Mesothelial cell of epicardium (in vitro differentiated cells): ENCODE measurements at regions not wholly inside any gene's neighbourhood (a gene's known extent, or its start where the extent isn't known, plus 50 kb on each side); places are given as distances from the start of the nearest gene placed in this dataset.

Experiments
- DNase-seq, 2 experiments: peaks; one replicate each; pipeline ENCODE4 v3.0.0; 2021; ENCODE audit warnings: low spot score in 2 of 2; ENCODE audit not compliant: unreplicated experiment in 2 of 2
- H3K27ac Mint-ChIP-seq: 2 replicates; pipeline ENCODE4 v1.8.0; 2021; ENCODE audit warnings: mixed read lengths
- H3K27me3 Mint-ChIP-seq: 2 replicates; pipeline ENCODE4 v1.8.0; 2021; ENCODE audit warnings: low read depth, mixed read lengths
- H3K36me3 Mint-ChIP-seq: 2 replicates; pipeline ENCODE4 v1.8.0; 2021; ENCODE audit warnings: mixed read lengths
- H3K4me1 Mint-ChIP-seq: 2 replicates; pipeline ENCODE4 v1.8.0; 2021; ENCODE audit warnings: mixed read lengths
- H3K4me3 Mint-ChIP-seq: 2 replicates; pipeline ENCODE4 v1.8.0; 2021; ENCODE audit warnings: mild to moderate bottlenecking, moderate library complexity, mixed read lengths
- H3K9me3 Mint-ChIP-seq: 2 replicates; pipeline ENCODE4 v1.8.0; 2021; ENCODE audit warnings: mixed read lengths
- TF ChIP-seq, protein P1 (sequence below): fragments of 200-600 bp; sonication (generic); IDR thresholded peaks from one replicate; pipeline ENCODE4 v1.5.0; 2021; ENCODE audit warnings: antibody characterized with exemption; ENCODE audit not compliant: unreplicated experiment

DNA sequence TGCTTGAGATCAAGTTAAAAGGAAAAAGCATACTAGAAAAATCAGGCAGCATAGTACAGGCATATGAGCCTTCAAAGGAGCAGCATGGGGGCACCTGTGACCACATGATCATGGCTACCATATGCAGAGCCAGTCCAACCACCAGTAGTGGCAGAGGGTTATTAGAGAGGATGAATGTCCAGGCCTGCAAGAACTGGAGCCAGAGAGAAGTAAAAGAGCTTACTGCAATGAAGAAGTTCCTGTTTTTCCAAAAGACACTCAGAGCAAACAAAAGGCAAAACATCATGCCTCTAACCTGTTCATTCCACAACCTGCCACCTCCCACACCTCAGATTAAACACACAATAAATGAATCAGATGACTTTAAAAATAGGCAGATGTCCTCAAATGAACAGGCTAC lies 99.6 kb upstream of the NAMPT start:
- Mint-ChIP-seq H3K9me3 (peaks cover 4% of the 10 kb centered on the region), H3K27me3 (peaks cover 5% of the 10 kb centered on the region), H3K4me3 (no peak overlapping the region), H3K4me1 (no peaks in the 10 kb centered on the region), H3K36me3 (no peaks in the 10 kb centered on the region), H3K27ac (no peak overlapping the region)
- TF ChIP-seq, protein P1, sequence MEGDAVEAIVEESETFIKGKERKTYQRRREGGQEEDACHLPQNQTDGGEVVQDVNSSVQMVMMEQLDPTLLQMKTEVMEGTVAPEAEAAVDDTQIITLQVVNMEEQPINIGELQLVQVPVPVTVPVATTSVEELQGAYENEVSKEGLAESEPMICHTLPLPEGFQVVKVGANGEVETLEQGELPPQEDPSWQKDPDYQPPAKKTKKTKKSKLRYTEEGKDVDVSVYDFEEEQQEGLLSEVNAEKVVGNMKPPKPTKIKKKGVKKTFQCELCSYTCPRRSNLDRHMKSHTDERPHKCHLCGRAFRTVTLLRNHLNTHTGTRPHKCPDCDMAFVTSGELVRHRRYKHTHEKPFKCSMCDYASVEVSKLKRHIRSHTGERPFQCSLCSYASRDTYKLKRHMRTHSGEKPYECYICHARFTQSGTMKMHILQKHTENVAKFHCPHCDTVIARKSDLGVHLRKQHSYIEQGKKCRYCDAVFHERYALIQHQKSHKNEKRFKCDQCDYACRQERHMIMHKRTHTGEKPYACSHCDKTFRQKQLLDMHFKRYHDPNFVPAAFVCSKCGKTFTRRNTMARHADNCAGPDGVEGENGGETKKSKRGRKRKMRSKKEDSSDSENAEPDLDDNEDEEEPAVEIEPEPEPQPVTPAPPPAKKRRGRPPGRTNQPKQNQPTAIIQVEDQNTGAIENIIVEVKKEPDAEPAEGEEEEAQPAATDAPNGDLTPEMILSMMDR = no peak
- no peak for DNase-seq

DNA sequence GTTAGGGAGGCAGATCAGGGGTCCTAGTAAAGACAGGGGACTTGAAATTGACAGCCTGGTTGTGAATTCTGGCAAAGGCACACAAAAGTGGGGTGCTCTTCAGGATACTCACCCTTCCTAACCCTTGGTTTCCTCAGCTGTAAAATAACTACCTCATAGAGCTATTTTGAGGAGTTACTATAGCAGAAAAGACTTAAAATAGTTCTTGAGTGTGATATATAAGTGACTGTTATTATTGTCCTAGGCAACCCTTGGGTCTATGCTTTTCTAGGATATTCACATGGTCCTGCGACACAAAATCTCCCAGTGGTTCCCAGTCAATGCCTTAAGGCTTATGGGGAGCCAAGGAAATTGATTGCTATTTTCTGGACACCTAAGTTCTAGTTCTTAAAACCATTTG lies 98.1 kb upstream of the NAMPT start:
- no peak overlapping the region for H3K4me3 Mint-ChIP-seq
- H3K36me3 Mint-ChIP-seq = no peaks in the 10 kb centered on the region
- DNase-seq = no peak
- H3K27me3 Mint-ChIP-seq = peaks cover 5% of the 10 kb centered on the region
- peaks cover 4% of the 10 kb centered on the region for H3K9me3 Mint-ChIP-seq
- H3K4me1 Mint-ChIP-seq = no peaks in the 10 kb centered on the region
- no peak overlapping the region for H3K27ac Mint-ChIP-seq
- TF ChIP-seq, protein P1 = no peak

DNA sequence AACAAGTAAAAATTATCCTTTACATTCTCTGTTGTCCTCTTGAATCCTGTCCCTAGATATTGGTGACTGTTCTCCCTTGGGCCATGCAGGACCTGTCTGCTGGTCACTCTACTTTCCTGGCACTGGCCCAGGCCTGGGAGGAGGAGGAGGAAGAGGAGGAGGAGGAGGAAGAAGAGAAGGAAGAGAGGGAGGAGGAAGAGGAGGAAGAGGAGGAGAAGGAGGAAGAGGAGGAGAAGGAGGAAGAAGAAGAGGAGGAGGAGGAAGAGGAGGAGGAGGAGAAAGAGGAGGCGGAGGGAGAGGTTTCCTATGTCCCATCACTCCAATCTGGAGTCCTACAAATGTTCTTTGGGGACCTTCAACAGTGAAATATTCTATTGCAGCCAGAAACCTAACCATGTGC lies 97.3 kb upstream of the NAMPT start:
- DNase-seq = no peak
- peaks cover 4% of the 10 kb centered on the region for H3K9me3 Mint-ChIP-seq
- TF ChIP-seq, protein P1 = no peak
- no peak overlapping the region for H3K4me3 Mint-ChIP-seq
- no peak overlapping the region for H3K27ac Mint-ChIP-seq
- no peaks in the 10 kb centered on the region for H3K36me3 Mint-ChIP-seq
- peaks cover 5% of the 10 kb centered on the region for H3K27me3 Mint-ChIP-seq
- H3K4me1 Mint-ChIP-seq = no peaks in the 10 kb centered on the region

DNA sequence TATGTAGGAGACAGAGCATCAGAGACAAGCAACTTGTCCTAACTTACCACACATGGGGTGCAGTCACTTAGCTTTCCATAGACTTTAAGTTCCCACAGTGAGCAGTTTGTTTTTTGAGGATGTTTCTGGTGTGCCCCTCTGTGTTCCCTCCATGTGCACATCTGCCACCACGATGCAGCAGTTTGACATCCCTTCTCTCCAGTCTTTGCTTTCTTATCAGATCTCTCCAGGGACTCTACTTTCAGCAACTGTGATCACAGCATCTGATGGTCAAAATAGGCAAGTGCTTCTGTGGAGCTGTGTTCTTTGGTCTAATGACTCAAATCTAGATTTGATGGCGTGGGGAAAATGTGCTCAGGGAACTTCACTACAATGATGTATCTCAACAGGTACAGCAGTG lies 96.5 kb upstream of the NAMPT start:
- Mint-ChIP-seq H3K4me3 (no peak overlapping the region), H3K27me3 (peaks cover 5% of the 10 kb centered on the region), H3K27ac (no peak overlapping the region), H3K9me3 (peaks cover 2% of the 10 kb centered on the region), H3K36me3 (no peaks in the 10 kb centered on the region), H3K4me1 (no peaks in the 10 kb centered on the region)
- no peak for DNase-seq
- TF ChIP-seq, protein P1 = no peak

DNA sequence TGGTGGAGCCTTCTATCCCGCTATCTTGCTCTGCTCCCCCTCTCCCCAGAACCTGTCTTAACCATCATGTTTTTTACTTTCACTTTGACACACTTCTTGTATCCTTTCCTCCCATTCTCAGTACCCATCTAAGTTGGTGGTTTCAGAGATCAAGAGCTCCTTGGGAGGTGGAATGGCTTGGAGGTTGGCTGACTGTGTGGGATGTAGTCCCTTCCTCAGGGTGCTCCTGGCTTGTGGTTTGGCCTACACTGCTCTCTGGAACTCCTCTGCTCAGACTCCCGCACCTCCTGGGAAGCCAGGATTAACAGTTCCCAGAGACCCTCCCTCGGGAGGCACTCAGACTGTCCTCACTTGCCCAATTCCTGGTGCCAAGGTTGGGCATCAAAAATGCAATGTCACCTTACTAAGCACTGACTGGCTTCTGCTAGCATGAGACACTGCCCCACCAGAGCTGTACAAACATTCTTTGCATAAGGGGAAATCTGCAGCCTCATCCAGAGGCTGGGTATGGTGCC lies 93.1 kb upstream of the NAMPT start:
- Mint-ChIP-seq H3K9me3 (no peaks in the 10 kb centered on the region), H3K4me1 (no peaks in the 10 kb centered on the region), H3K27ac (no peak overlapping the region), H3K36me3 (no peaks in the 10 kb centered on the region), H3K4me3 (no peak overlapping the region), H3K27me3 (peaks cover 6% of the 10 kb centered on the region)
- TF ChIP-seq, protein P1 = no peak
- DNase-seq = no peak
